HepG2 (cell line): ENCODE measurements at regions not wholly inside any gene's neighbourhood (a gene's known extent, or its start where the extent isn't known, plus 50 kb on each side); places are given as distances from the start of the nearest gene placed in this dataset.

ENCODE experiments used
- ATAC-seq: fragments of 200-7000 bp; cut with Tn5 transposase; 3 replicates; pipeline ENCODE4 v1.9.1; 2020; ENCODE audit warnings: mild to moderate bottlenecking, moderate library complexity
- BruUV-seq: library from RNA; stranded (reverse); fragments of 400-500 nt; replicated peaks from 2 replicates; lab custom pipeline; 2021; lab: Mats Ljungman, UMichigan
- CTCF ChIA-PET: fragments of 300-600 bp; formaldehyde crosslinking; extraction: SDS; loops from one replicate; lab custom pipeline; 2021; ENCODE audit warnings: low total read pairs, inconsistent platforms, low intra/inter-chr PET ratio; lab: Yijun Ruan, JAX
- POLR2A ChIA-PET: fragments of 350-600 bp; sonication (Branson Sonifier 250); formaldehyde crosslinking; loops from one replicate; lab custom pipeline; 2020; ENCODE audit warnings: antibody characterized with exemption, inconsistent platforms; lab: Yijun Ruan, JAX
- DNase-seq: peaks from one replicate; pipeline ENCODE4 v3.0.0-alpha.2; 2015; ENCODE audit warnings: low spot score
- FAIRE-seq: peaks from 3 replicates; lab custom pipeline; 2011; peaks lifted over from hg19 to GRCh38; lab: Jason Lieb, UNC
- H2AFZ ChIP-seq: one replicate; pipeline ENCODE4 v1.6.1; 2011; ENCODE audit warnings: low read length, inconsistent platforms
- H3K27ac ChIP-seq: fragments of 300-600 bp; 3 replicates; pipeline ENCODE4 v1.8.0; 2011; ENCODE audit warnings: mixed run types, mild to moderate bottlenecking, mixed read lengths, low read length, inconsistent platforms; ENCODE audit not compliant: insufficient read depth; ENCODE audit errors: extremely low read length
- H3K27me3 ChIP-seq, 2 experiments: fragments of 200-600 bp in 1 of 2; 2 replicates in 1 of 2; 3 replicates in 1 of 2; pipeline versions ENCODE4 v1.6.0 to v1.8.0; 2011; ENCODE audit warnings: low read length in 2 of 2, mild to moderate bottlenecking in 2 of 2, moderate library complexity in 2 of 2, inconsistent platforms in 1 of 2; ENCODE audit not compliant: insufficient read depth in 2 of 2, control insufficient read depth in 1 of 2
- H3K36me3 ChIP-seq, 2 experiments: fragments of 200-600 bp in 1 of 2; replicated peaks in 1 of 2; 2 replicates in 1 of 2; 3 replicates in 1 of 2; pipeline versions ENCODE4 v1.5.1 to v1.8.0; 2011; ENCODE audit warnings: low read length in 2 of 2, inconsistent platforms in 1 of 2; ENCODE audit not compliant: insufficient read depth in 2 of 2, control insufficient read depth in 1 of 2
- H3K4me1 ChIP-seq: 2 replicates; pipeline ENCODE4 v1.5.1; 2012; ENCODE audit warnings: low read length, inconsistent platforms; ENCODE audit not compliant: insufficient read depth
- H3K4me2 ChIP-seq: 2 replicates; pipeline ENCODE4 v1.6.0; 2011; ENCODE audit warnings: low read depth, low read length, inconsistent platforms
- H3K4me3 ChIP-seq, 3 experiments: fragments of 200-600 bp in 1 of 3; sonication (generic), shearing (Covaris generic) in 1 of 3; replicated peaks in 1 of 3; 2 replicates each; pipeline ENCODE4 v1.5.1; 2011 to 2016; ENCODE audit warnings: low read length in 3 of 3, inconsistent platforms in 2 of 3, low read depth in 2 of 3, mild to moderate bottlenecking in 2 of 3, control low read depth in 1 of 3, mixed read lengths in 1 of 3; ENCODE audit not compliant: insufficient read depth in 1 of 3
- H3K79me2 ChIP-seq: one replicate; pipeline ENCODE4 v1.6.1; 2011; ENCODE audit warnings: low read length, inconsistent platforms; ENCODE audit not compliant: insufficient read depth
- H3K9ac ChIP-seq: 2 replicates; pipeline ENCODE4 v1.6.0; 2011; ENCODE audit warnings: mild to moderate bottlenecking, low read depth, low read length, inconsistent platforms; ENCODE audit not compliant: insufficient read depth
- H3K9me3 ChIP-seq: 2 replicates; pipeline ENCODE4 v1.5.1; 2012; ENCODE audit warnings: mild to moderate bottlenecking, low read length
- H4K20me1 ChIP-seq: 2 replicates; pipeline ENCODE4 v1.6.0; 2011; ENCODE audit warnings: inconsistent platforms, mild to moderate bottlenecking, low read length, moderate library complexity; ENCODE audit not compliant: insufficient read depth
- ATAD3A ChIP-seq: sonication (generic); formaldehyde crosslinking; IDR thresholded peaks from 2 replicates; pipeline ENCODE4 v1.4.0; 2020; ENCODE audit warnings: missing genetic modification reagents
- CERS6 ChIP-seq: sonication (generic); formaldehyde crosslinking; IDR thresholded peaks from 2 replicates; pipeline ENCODE4 v1.5.0; 2020; ENCODE audit warnings: missing genetic modification reagents
- FOXM1 ChIP-seq: sonication (generic); formaldehyde crosslinking; IDR thresholded peaks from 2 replicates; pipeline ENCODE4 v1.5.0; 2020; ENCODE audit warnings: missing genetic modification reagents
- FUBP1 ChIP-seq: sonication (generic); formaldehyde crosslinking; IDR thresholded peaks from 2 replicates; pipeline ENCODE4 v1.5.1; 2020; ENCODE audit warnings: missing genetic modification reagents, mild to moderate bottlenecking, borderline replicate concordance
- MTA3 ChIP-seq: sonication (generic); formaldehyde crosslinking; IDR thresholded peaks from 2 replicates; pipeline ENCODE4 v1.4.0; 2020; ENCODE audit warnings: missing genetic modification reagents
- PRMT3 ChIP-seq: sonication (generic); formaldehyde crosslinking; IDR thresholded peaks from 2 replicates; pipeline ENCODE4 v1.8.1; 2022; ENCODE audit warnings: low read depth, mild to moderate bottlenecking, moderate library complexity, missing genetic modification reagents, borderline replicate concordance
- SMC3 ChIP-seq: IDR thresholded peaks from 2 replicates; pipeline ENCODE4 v1.6.1; 2011; ENCODE audit warnings: low read length, improper control_type of control experiment
- SRSF4 ChIP-seq: fragments of 200-400 bp; formaldehyde crosslinking; IDR thresholded peaks from one replicate; pipeline ENCODE4 v1.6.1; 2018; ENCODE audit warnings: mild to moderate bottlenecking, low read depth, low read length, moderate library complexity; ENCODE audit not compliant: poor library complexity, severe bottlenecking
- SRY ChIP-seq: sonication (generic); formaldehyde crosslinking; IDR thresholded peaks from 2 replicates; pipeline ENCODE4 v1.8.0; 2022; ENCODE audit warnings: mild to moderate bottlenecking, missing genetic modification reagents
- TEAD3 ChIP-seq: optimal IDR thresholded peaks from 2 replicates; pipeline ENCODE3; 2016; ENCODE audit warnings: borderline replicate concordance
- ZBTB21 ChIP-seq: sonication (generic); formaldehyde crosslinking; IDR thresholded peaks from 2 replicates; pipeline ENCODE4 v1.4.0; 2020; ENCODE audit warnings: missing genetic modification reagents
- ZNF335 ChIP-seq: sonication (generic); formaldehyde crosslinking; IDR thresholded peaks from 2 replicates; pipeline ENCODE4 v1.4.0; 2020; ENCODE audit warnings: missing genetic modification reagents
- ZNF530 ChIP-seq: sonication (generic); formaldehyde crosslinking; IDR thresholded peaks from 2 replicates; pipeline ENCODE4 v1.5.0; 2020; ENCODE audit warnings: low read depth, mild to moderate bottlenecking, missing genetic modification reagents
- ZNF646 ChIP-seq: sonication (generic); formaldehyde crosslinking; IDR thresholded peaks from 2 replicates; pipeline ENCODE4 v1.9.0; 2021; ENCODE audit warnings: mild to moderate bottlenecking, missing genetic modification reagents
- WGBS: methylation state at CpG from one replicate; pipeline ENCODE4 v1.1.6; 2017; ENCODE audit warnings: low lambda C conversion rate; 5-methylcytosine and 5-hydroxymethylcytosine counted together
- in situ Hi-C: cut with HindIII; loops from 2 replicates; pipeline ENCODE4 v1.10.0; 2017; ENCODE audit warnings: low pct_unique_long_range_greater_than_20kb; ENCODE audit not compliant: extremely low pct_ligation_motif_present
- intact Hi-C: fragments of 100-400 bp; cut with micrococcal nuclease; formaldehyde crosslinking; loops from one replicate; pipeline ENCODE4 v1.10.0; 2022; ENCODE audit not compliant: unreplicated experiment

- H3K36me3 ChIP-seq = no peaks in the 10 kb centered on the region
- H3K79me2 ChIP-seq = no peaks in the 10 kb centered on the region
- POLR2A ChIA-PET = no interaction called here
- in situ Hi-C loops = no loop called here
- H4K20me1 ChIP-seq = no peaks in the 10 kb centered on the region
- DNase-seq (no peak), FAIRE-seq (no peak)
- BruUV-seq = no TSS peak
- H3K9me3 ChIP-seq = no peaks in the 10 kb centered on the region
- no peak overlapping the region for H2AFZ ChIP-seq
- no peak overlapping the region for H3K27ac ChIP-seq
- TF ChIP-seq ZNF646 (CRISPR knock-in tag) (no peak), MTA3 (no peak), TEAD3 (CRISPR knock-in tag) (no peak), SRY (CRISPR knock-in tag) (no peak), ZNF335 (CRISPR knock-in tag) (no peak), PRMT3 (CRISPR knock-in tag) (no peak), FUBP1 (CRISPR knock-in tag) (no peak), SMC3 (no peak), SRSF4 (no peak), ATAD3A (CRISPR knock-in tag) (no peak), ZBTB21 (no peak), FOXM1 (no peak), CERS6 (CRISPR knock-in tag) (no peak), ZNF530 (CRISPR knock-in tag) (no peak)
- TF ChIP-seq, all 625 proteins: peak for 0
- CTCF ChIA-PET = no interaction called here
- WGBS = 0% methylated on average over 2 of the region's 2 CpGs
- no peak overlapping the region for H3K4me3 ChIP-seq
- intact Hi-C loops = no loop called here
- no peak for ATAC-seq
- H3K4me1 ChIP-seq = no peaks in the 10 kb centered on the region
- H3K27me3 ChIP-seq = no peaks in the 10 kb centered on the region
- H3K9ac ChIP-seq = no peak overlapping the region
- H3K4me2 ChIP-seq = no peak overlapping the region
Observed at GRCh38 chrY:7529396-7529795, 617.8 kb upstream of the AMELY start.
